ENCODE measurements at regions not wholly inside any gene's neighbourhood (a gene's known extent, or its start where the extent isn't known, plus 50 kb on each side); places are given as distances from the start of the nearest gene placed in this dataset.

DNA sequence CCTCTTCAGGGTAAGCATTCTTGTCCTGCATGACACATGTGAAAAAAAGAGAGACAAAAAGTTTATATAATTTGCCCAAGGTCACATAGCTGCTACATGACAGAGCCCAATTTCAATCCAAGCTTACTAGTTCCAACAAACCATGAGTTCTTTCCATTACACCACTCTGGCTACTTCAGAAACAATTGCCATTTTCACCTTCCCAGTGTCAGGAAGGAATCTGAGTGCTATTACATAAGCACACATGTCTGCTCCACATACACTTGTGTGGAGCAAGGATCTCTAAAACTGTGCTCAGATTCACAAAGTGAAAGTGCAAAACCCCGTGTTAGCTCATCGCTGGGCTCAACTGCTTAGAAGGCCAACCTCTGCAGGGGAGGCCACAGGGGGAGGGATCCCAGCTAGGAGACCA lies 356.2 kb upstream of the NFE2L3 start:
- BruUV-seq (replicated peaks), result no TSS peak
- dilution Hi-C loops (cut with MboI; ENCODE audit: extremely low pct_ligation_motif_present, low sequenced_read_pairs), result no loop called here

More for the DNA sequence above, 356.2 kb upstream of the NFE2L3 start:
- Histone ChIP-seq H3K4me3 (replicated peaks in 1 of 3; ENCODE audit: insufficient read depth in 1 of 3, low read depth in 1 of 3, low read length in 3 of 3) (no peak overlapping the region), H3K4me2 (ENCODE audit: insufficient read depth, low read length) (no peak overlapping the region), H3K4me1 (ENCODE audit: control insufficient read depth, extremely low read depth, insufficient read depth, low read length) (no peaks in the 10 kb centered on the region), H3K79me2 (ENCODE audit: control insufficient read depth, insufficient read depth, low read length) (no peaks in the 10 kb centered on the region), H3K9me1 (replicated peaks; ENCODE audit: control insufficient read depth, extremely low read depth, insufficient read depth, low read length) (no peaks in the 10 kb centered on the region), H3K27me3 (ENCODE audit: control insufficient read depth in 2 of 2, insufficient read depth in 2 of 2, low read length in 2 of 2) (no peaks in the 10 kb centered on the region), H3K27ac (ENCODE audit: insufficient read depth, low read depth, low read length) (no peak overlapping the region), H3K9ac (replicated peaks; ENCODE audit: extremely low read depth, insufficient read depth, low read length) (no peak overlapping the region), H2AFZ (ENCODE audit: low read depth, low read length) (no peak overlapping the region), H3K9me3 (replicated peaks; ENCODE audit: control insufficient read depth, insufficient read depth, low read length) (no peaks in the 10 kb centered on the region), H3K36me3 (ENCODE audit: control insufficient read depth in 2 of 2, extremely low read depth in 1 of 2, insufficient read depth in 2 of 2, low read length in 2 of 2) (no peaks in the 10 kb centered on the region), H4K20me1 (replicated peaks; ENCODE audit: control insufficient read depth, extremely low read depth, insufficient read depth, low read length) (no peaks in the 10 kb centered on the region)
- DNase-seq (ENCODE audit: low read depth, low spot score) (no peak), FAIRE-seq (no peak)
- intact Hi-C loops (cut with micrococcal nuclease), result no loop called here
- POLR2A ChIA-PET, result no interaction called here
- CTCF ChIA-PET, result interaction anchor here (1.3 kb wide), 1 partner anchor 11 kb away, joined by 3 read pairs; no protein-coding TSS in a partner anchor
- no peak for TF ChIP-seq EZH2 (IDR thresholded peaks at IDR 0.05; ENCODE audit: borderline replicate concordance, low read depth, low read length, severe bottlenecking)
- TF ChIP-seq, protein P1, sequence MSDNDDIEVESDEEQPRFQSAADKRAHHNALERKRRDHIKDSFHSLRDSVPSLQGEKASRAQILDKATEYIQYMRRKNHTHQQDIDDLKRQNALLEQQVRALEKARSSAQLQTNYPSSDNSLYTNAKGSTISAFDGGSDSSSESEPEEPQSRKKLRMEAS (IDR thresholded peaks at IDR 0.05; ENCODE audit: insufficient read depth, insufficient read length), result no peak
- TF ChIP-seq GATA2 (IDR thresholded peaks at IDR 0.05; ENCODE audit: insufficient read depth, insufficient read length, low read depth, low read length), result no peak
- no peak for TF ChIP-seq FOS (IDR thresholded peaks at IDR 0.05; ENCODE audit: borderline replicate concordance, insufficient read depth, low read length)
- TF ChIP-seq JUN (IDR thresholded peaks at IDR 0.05; ENCODE audit: borderline replicate concordance, insufficient read depth, insufficient read length, low read depth), result no peak
- no peak for TF ChIP-seq POLR2AphosphoS5 (IDR thresholded peaks at IDR 0.05; ENCODE audit: insufficient read depth, low read depth, low read length)
- TF ChIP-seq POLR2A (IDR thresholded peaks at IDR 0.05; ENCODE audit: low read depth, low read length), result no peak
- TF ChIP-seq, protein P2, sequence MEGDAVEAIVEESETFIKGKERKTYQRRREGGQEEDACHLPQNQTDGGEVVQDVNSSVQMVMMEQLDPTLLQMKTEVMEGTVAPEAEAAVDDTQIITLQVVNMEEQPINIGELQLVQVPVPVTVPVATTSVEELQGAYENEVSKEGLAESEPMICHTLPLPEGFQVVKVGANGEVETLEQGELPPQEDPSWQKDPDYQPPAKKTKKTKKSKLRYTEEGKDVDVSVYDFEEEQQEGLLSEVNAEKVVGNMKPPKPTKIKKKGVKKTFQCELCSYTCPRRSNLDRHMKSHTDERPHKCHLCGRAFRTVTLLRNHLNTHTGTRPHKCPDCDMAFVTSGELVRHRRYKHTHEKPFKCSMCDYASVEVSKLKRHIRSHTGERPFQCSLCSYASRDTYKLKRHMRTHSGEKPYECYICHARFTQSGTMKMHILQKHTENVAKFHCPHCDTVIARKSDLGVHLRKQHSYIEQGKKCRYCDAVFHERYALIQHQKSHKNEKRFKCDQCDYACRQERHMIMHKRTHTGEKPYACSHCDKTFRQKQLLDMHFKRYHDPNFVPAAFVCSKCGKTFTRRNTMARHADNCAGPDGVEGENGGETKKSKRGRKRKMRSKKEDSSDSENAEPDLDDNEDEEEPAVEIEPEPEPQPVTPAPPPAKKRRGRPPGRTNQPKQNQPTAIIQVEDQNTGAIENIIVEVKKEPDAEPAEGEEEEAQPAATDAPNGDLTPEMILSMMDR (IDR thresholded peaks at IDR 0.05; ENCODE audit: extremely low read depth in 1 of 2, insufficient read depth in 1 of 2, low read depth in 1 of 2, low read length in 2 of 2), result no peak
- no peak for TF ChIP-seq MYC (IDR thresholded peaks at IDR 0.05; ENCODE audit: low read depth, low read length)
